ENCODE measurements at regions not wholly inside any gene's neighbourhood (a gene's known extent, or its start where the extent isn't known, plus 50 kb on each side); places are given as distances from the start of the nearest gene placed in this dataset.

DNA sequence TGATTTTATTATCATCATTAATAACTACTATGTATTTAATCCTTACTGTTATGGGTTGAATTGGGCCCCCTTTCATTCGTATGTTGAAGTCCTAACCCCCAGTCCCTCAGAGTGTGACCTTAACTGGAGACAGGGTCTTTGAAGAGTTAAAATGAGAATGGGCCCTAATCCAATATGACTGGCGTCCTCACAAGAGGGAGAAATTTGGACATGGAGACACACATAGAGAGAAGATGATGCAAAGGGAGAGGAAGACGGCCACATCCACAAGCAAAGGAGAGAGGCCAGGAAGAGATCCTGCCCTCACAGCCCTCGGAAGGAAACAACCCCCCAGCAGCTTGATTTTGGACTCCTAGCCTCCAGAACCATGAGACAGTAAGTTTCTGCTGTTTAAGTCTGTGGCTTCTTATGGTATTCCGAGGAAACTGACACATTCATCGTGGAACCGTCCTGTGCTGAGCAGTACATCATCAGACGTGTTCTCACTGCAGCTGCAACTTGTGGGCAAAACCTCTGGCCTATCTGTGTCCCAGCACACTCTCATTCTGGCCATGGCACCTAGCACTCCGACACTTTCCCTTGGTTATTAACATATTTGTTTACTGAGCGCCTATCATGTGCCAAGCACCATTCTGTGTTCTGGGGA is 127.6 kb downstream of the SLC38A6 start:
- DNase-seq (ENCODE audit: low read depth in 3 of 3), result no peak

DNA sequence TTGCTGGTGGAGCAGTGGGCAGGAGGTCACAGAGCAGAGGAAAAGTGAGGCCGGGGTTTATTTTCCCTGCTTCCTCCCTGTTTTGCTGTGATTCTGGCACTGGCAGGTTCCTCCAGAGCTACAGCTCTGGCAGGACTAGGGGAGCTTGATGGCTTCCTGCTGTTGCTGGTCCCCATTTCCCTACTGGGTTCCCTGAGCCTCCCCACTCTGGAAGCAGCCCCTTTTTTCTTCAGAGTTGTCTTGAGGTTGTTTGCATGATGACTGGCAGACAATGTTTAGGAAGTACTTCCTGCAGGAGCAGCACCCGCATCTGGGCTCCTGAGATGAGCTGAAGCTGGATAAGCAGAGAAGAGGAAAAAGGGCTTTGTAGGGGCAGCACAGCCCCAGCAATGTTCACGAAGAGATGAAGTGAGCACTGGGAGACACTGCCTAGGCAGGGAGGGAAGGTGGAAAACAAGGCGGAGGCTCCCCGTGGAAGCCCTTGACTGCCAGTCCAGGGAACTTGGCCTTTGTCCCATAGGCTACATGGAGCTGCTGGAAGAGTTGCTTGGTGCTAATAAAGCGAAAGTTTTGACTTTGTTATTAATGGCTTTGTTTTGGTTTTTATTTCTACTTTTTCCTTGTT is 126.9 kb downstream of the SLC38A6 start:
- DNase-seq (ENCODE audit: low read depth in 3 of 3), result no peak

DNA sequence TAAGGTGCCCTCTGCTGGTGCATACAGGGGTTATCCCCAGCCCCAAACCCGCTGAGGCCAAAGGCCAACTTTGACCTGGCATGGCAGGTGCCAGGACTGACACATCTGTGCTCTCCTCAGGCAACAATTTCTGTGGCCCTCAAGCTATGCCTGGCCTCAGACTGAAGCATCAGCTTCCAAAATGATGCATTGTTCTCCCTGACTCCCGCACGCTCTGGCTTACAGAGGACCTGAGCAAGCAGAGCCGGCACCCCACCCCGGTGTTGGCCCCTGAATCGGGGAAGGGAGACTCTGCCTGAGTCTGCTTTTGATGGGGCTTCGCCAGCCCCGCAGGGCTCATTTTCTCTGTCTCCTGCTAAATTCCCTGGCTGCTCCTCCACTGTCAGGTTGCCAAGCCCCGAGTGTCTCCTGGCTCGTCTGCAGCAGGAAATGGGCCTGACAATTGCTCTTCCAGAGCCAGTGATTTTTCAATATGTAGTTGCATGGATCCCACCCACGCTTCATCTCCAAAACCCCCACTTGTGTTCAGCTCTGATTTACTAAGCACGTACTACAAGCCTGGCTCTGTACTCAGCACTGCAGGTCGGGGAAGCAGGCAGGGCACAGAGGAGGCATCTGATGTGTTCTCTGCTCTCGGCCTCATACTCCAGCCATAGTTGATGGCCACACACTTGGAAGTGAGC is 126.1 kb downstream of the SLC38A6 start:
- no peak for DNase-seq (ENCODE audit: low read depth in 3 of 3)

DNA sequence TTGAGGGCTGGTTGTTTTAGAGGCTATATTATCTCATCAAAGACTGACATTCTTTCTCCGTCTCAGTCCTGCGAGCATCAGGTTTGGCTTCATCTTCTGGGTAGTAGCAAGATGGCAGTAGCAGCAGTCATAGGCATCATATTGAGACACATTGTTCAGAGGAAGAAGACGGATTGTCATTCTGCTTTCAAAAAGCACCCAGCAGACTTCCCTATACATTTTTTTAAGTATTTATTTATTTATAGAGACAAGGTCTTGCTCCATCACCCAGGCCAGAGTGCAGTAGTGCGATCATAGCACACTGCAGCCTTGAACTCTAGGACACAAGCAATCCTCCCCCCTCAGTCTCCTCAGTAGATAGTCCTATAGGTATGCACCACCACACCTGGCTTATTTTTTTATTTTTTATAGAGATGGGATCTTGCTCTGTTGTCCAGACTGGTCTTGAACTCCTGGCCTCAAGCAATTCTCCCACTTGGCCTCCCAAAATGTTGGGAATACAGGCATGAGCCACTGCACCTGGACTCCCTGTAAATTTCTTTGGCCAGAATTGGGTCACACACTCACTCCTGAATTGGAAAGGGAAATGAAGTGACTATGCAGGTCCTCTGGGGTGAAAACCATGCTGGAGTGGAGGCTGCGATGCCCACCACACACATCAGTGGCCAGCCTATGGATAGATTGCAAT is 125.4 kb downstream of the SLC38A6 start:
- DNase-seq (ENCODE audit: low read depth in 3 of 3), result no peak

DNA sequence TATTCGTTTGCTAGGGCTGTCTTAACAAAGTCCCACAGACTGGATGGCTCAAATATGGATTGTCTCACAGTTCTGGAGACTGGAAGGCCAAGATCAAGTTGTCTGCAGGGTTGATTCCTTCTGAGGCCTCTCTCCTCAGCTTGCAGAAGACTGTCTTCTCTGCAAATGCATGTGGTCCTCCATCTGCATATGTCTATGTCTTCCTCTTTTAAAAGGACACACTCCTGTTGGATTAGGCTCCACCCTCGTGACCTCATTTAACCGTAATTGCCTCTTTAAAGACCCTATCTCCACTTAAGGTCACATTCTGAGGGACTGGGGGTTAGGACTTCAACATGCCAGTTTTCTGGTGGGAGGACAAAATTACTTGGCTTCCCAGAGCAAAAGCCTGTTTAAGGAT is 123.3 kb downstream of the SLC38A6 start:
- DNase-seq (ENCODE audit: low read depth in 3 of 3), result no peak

DNA sequence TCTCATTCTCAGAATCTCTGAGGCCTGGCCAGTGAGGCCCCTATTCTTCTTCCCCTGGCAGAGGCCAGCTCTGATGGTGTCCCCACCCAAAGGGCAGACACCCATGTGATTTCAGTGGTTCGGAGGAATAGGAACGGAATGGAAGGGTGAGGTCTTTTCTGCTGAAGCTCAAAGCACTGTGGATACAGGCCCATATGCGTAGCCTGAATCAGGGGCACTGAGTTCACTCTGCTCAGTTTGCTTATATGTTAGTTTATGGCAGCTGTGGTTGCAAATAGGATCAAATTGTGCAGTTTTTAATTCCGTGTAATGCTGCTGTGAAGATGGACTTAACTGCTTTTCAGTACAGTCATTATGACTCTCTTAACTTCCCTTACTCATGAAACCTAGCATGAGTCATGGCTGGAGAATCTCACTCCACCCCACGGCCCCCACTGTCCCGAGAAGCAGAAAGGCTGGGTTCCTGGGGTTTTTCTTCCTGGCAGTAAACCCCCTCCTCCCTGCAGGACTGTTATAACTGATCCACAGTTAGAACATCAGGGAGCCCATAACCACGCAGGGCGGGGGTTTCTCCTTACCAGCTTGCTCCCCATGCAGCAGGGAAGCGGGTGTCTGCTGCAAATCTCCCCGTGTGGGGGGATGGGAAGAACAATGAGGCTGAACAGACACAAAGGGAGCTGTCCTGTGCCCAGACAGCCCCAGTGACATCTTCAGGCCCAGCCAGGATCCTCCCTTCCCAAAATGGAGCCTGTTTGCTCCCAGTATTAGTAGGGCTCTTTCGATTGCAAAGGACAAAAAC is 122.7 kb downstream of the SLC38A6 start:
- DNase-seq (ENCODE audit: low read depth in 3 of 3), result no peak

DNA sequence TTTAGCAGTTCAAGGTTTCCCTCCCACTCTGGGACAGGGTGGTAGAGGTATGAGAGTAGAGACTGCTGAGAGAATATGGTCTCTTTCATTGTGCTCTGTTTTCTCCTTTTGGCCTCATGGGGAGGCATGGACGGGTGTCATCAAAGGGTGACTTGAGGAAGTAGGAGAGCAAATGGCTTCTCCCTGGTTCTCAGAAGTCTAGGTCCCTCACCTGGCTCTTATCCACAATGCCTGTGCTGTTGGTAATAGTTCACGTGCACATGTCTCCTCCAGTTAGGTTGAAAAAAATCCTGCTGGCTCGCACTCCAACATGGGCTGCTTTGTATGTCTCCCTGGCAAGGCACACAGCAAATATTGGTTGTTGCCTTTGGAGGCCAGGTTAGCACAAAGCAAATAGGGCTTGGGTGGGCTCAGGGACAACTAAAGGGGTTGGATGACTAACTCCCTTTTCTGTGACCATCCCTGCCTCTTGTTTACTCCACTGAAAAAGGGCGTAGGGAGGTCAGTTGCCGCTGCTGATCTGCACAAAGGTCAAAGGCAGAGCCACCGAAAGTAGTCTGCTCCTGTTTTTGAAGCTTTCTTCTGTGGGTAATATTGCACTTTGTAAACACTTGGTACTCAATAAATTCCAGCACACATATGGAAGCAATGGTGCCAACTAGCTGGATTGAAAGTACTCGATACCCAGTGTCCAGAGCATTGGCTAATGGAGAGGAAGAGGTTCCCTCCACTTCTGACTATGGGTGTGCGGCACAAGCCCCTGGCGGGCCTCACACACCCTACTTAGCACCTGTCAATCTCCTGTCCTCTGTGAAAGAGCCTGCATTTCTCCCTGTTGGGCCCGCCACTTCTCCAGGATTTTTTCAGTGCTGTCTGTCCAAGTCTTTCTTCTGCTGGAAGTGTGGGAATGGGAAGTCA is 121.8 kb downstream of the SLC38A6 start:
- no peak for DNase-seq (ENCODE audit: low read depth in 3 of 3)
